Muscle of back (tissue), 3 donors: ENCODE measurements at regions not wholly inside any gene's neighbourhood (a gene's known extent, or its start where the extent isn't known, plus 50 kb on each side); places are given as distances from the start of the nearest gene placed in this dataset.
"Not testable (repeated sequence)": the region's sequence is repeated elsewhere in the genome, so short reads cannot be mapped to it uniquely, and the experiment has no call there.

Experiments used
- DNase-seq, 3 donors: peaks; one replicate each; pipeline versions ENCODE4 v3.0.0 to v3.0.0-alpha.2; 2013

- DNase-seq, result no peak
Measured at GRCh38 chr7:54115028-54115763, 427.0 kb upstream of the VSTM2A start.

DNA sequence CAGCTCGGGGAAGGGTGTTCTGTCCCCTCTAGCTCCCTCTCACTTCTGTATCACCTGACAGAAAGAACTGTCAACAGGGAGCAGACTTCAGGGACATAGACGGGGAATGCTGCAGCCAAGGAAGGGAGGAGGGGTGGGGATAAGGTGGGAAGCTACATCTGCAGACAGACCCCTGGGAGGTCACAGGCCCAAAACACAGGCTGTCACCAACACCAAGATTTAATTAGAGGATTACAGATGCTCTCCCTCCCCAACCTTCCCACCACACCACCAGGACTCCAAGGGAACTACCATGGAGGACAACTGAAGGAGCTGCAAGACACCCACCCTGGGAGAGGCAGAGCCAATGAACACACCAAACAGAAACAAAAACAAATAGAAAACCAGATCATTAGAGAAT, 425.2 kb upstream of the VSTM2A start:
- DNase-seq, result no peak

GRCh38 chr7:54129035-54129434, 413.1 kb upstream of the VSTM2A start:
- no peak for DNase-seq

DNA sequence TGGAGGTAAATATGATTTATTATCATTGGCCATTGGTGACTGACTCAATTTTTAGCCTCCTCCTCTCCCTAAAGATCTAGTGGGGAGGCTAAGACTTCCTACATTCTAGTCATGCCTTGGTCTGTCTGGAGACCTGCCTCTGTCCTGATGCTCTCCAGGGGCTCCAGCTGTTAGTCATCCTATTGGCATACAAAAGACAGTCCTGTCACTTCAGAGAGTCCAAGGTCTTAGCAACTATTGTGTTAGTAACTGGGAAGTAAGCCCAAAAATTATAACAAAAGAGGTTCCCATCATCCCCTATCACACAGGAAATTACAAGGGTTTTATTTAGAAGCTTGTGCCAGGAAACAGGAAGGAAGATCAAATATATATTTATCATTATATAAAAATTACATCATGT, 400.6 kb upstream of the VSTM2A start:
- no peak for DNase-seq

- no peak for DNase-seq
Measured at GRCh38 chr7:54145716-54146115, 396.5 kb upstream of the VSTM2A start.

DNA sequence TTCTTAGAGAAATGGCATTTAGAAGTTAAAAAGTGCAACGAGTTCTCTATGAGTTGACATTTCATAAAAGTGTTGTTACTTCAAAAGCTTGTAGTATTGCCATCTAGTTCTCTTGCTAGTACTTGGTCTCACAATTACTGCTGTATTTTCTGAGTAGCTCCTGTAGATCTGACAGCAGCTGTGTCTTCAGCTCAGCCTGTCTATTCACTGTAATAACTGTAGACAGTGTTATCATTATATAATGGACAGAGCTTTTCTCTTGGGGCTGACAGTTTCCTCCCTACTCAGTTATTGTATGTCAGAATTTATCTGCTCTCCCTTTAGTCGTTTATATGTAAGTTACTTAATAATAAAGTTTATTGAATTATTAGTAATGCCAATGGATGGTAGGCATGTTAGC, 388.7 kb upstream of the VSTM2A start:
- DNase-seq, result no peak

DNA sequence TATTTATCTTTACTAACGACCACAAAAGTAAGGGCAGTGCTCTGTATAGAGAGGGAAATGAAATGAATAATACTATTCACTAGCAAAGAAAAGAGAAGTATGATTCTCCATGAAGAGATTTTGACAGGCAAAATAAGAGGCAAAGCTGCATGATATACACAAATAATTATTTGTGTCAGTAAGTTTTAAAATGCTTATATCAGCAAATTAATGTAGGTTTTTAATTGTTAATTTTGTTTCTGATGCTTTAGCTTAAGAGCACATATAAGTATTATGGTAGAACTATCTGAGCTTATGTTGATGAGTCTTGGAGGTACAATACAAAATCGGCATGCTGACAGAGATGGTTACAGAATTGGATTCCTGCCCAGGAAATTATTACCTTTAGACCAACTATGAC, 383.1 kb upstream of the VSTM2A start:
- no peak for DNase-seq

DNA sequence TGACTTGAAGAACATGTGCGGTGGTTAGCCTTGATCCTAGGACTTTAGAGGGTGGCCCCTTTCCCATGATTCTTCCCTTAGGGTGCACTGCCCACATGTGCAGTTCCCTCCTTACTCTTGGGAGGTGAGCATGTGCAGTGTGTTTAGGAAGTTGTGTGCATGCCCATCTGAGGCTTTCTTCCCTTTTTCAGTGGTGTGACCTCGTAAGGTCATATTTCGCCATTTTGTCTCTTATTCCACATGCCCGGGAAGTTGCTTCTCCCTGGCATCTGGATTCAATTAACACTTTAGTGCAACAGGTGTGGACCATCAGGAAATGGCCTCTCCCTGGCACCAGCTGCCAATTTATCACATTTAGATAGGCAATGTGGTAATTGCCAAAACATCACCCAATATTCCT, 380.6 kb upstream of the VSTM2A start:
- no peak for DNase-seq

DNA sequence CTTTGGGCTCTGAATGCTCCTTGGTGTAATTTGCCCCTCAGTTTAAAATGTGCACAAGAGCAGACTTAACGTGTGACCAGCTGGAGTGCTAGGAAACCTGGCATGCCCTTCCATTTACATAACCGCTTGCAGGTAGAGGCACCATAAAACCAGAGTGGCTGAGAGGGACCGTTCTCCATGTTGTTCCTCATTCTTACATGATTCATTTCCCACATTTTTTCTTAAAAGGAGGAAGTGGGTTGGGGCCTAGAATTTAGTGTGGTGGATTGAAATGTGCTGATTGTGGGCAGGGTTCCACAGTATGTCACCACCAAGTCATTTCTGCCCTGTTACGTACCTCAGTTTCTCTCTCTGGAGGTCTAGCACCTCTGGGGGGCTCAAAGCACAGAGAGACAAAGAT, 375.8 kb upstream of the VSTM2A start:
- DNase-seq, result no peak

DNA sequence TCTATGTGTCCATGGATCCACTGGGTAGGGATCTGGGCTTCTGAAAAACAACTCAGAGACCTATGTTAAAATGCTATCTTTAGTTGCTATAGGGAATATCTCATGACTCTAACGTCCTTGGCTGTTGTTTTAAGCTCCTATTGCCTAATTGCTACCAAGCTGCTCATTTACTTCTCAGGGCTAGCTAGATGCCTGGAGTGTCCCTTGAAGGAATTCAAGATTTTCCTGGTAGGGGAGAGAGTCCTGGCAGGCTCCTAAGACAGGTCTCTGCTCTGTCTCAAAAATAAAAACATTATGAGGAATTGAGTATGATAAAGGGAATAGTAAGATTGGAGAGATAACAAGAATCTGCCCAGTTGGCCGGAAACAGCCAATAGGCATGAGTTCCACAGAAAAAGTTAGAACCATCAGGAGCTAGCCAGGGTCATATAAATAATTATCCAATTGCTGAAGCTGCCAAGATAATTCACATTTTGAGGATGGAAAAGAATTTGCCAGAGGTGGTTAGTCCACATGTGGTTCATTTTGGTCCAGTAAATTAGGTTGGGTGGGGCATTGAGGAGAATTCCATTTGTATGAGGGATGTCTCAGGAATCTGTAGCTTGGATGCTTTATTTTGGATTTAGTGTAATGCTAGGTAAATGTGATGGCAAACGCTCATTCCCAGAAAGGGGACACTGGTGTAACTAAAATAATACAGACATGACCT, 362.7 kb upstream of the VSTM2A start:
- DNase-seq, result no peak

GRCh38 chr7:54180796-54181195, 361.4 kb upstream of the VSTM2A start:
- no peak for DNase-seq

- no peak for DNase-seq
Measured at GRCh38 chr7:54183055-54183454, 359.1 kb upstream of the VSTM2A start.

DNA sequence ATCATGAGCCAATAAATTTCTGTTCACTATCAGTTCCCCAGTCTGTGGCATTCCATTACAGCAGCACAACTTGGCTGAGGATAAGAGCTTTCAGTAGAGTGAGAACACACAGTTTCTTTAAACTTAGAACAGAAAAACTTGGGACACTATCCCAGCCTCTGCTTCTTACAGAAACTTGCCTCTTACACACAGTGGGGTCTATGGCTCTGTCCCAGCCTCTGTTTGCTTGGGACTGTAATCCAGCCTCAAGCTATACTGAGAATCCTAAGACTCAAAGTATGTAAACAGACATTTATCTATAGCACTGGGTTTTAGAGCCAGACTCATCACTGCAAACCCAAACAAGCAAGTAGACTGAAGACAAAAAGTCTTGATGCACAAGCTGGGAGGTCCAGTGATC, 355.8 kb upstream of the VSTM2A start:
- DNase-seq, result peak in 1 of 3 donors; percentile 8

GRCh38 chr7:54187886-54188685, 354.1 kb upstream of the VSTM2A start:
- DNase-seq, result no peak

DNA sequence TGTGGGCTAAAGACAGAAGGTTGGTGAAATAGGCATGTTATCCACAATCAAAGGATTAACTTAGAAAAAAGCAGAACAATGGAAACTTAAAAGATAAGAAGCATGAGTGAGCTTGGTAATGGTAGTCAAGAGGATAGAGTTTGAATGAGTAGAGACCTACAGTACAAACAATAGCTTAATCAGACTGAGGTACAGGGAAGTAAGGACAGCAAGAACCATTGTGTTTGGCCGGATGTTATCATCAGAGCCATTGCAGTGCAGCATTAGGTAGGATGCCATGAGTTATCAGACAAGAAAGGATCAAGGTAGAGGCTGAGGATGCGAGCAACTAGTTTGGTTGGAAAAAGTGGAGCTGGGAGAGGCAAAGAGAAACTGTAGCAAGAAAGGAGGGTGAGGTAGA, 353.3 kb upstream of the VSTM2A start:
- DNase-seq, result no peak

DNA sequence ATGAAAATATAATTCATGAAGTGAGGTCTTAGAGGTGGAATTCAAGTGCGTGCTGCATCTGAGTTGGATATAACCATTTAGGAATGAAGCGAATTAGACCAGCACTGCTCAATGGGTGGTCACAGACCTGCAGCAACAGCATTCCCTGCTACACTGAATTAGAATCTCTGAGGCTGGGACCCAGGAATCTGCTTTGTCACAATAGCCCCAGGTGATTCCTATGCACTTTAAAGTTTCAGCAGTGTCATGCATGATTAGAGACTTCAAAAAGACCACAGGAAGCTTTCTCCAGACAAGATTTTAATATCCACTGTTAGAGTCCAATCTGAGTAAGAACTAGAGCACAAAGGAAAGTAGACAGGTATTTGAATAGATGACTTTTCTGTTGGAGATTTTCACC, 352.8 kb upstream of the VSTM2A start:
- DNase-seq, result no peak

DNA sequence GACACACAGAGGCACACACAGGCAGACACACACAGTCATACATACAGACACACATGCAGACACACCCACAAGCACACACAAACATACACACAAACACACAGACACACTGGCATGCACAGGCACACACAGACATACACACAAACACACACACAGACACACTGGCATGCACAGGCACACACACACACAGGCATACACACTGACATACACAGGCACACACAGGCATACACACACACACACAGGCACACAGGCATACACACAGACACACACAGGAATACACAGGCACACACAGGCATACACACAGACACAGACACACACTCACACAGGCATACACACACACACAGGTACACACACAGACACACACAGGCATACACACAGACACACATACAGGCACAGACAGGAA, 340.7 kb upstream of the VSTM2A start:
- DNase-seq, result no peak

DNA sequence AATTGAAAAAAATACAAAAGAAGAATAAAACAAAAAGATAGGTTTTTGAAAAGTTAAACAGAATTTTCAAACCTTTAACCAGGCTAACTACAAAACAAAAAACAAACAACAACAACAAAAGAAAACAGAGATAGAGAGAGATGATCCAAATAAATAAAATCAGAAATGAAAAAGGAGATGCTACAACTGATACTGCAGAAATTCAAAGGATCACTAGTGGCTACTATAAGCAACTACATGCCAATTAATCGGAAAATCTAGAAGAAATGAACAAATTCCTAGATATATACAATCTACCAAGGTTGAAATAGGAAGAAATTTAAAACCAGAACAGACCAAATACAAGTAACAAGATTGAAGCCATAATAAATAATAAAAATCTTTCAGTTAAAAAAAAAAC, 326.8 kb upstream of the VSTM2A start:
- DNase-seq, result no peak

GRCh38 chr7:54226030-54226429, 316.1 kb upstream of the VSTM2A start:
- DNase-seq, result not testable (repeated sequence)

GRCh38 chr7:54242776-54243175, 299.4 kb upstream of the VSTM2A start:
- no peak for DNase-seq

GRCh38 chr7:54245020-54245419, 297.2 kb upstream of the VSTM2A start:
- no peak for DNase-seq

DNA sequence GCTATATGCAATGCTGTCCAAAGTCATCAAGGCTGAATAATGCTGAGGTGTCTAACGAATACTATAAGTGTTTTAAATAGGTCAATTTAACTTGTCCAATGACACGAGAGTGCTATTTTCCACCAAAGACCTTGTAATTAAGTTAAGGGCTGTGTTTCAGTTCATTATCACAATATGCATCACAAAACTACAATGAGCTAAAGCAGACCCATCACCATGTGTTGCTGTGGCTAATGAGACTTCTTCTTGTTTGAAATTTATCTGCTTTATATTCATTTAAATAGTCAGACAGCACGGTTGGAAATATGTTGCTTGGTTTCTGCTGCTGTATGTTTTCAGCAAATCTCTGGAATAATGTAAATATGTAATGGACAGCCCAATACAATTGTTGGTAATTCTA, 292.5 kb upstream of the VSTM2A start:
- no peak for DNase-seq
